HepG2 (cell line): ENCODE measurements at regions not wholly inside any gene's neighbourhood (a gene's known extent, or its start where the extent isn't known, plus 50 kb on each side); places are given as distances from the start of the nearest gene placed in this dataset.

Source experiments
- ATAC-seq: fragments of 200-7000 bp; cut with Tn5 transposase; 3 replicates; pipeline ENCODE4 v1.9.1; 2020; ENCODE audit warnings: mild to moderate bottlenecking, moderate library complexity
- BruUV-seq: library from RNA; stranded (reverse); fragments of 400-500 nt; replicated peaks from 2 replicates; lab custom pipeline; 2021; lab: Mats Ljungman, UMichigan
- CTCF ChIA-PET: fragments of 300-600 bp; formaldehyde crosslinking; extraction: SDS; loops from one replicate; lab custom pipeline; 2021; ENCODE audit warnings: low total read pairs, inconsistent platforms, low intra/inter-chr PET ratio; lab: Yijun Ruan, JAX
- POLR2A ChIA-PET: fragments of 350-600 bp; sonication (Branson Sonifier 250); formaldehyde crosslinking; loops from one replicate; lab custom pipeline; 2020; ENCODE audit warnings: antibody characterized with exemption, inconsistent platforms; lab: Yijun Ruan, JAX
- DNase-seq: peaks from one replicate; pipeline ENCODE4 v3.0.0-alpha.2; 2015; ENCODE audit warnings: low spot score
- FAIRE-seq: peaks from 3 replicates; lab custom pipeline; 2011; peaks lifted over from hg19 to GRCh38; lab: Jason Lieb, UNC
- H2AFZ ChIP-seq: one replicate; pipeline ENCODE4 v1.6.1; 2011; ENCODE audit warnings: low read length, inconsistent platforms
- H3K27ac ChIP-seq: fragments of 300-600 bp; 3 replicates; pipeline ENCODE4 v1.8.0; 2011; ENCODE audit warnings: mixed run types, mild to moderate bottlenecking, mixed read lengths, low read length, inconsistent platforms; ENCODE audit not compliant: insufficient read depth; ENCODE audit errors: extremely low read length
- H3K27me3 ChIP-seq, 2 experiments: fragments of 200-600 bp in 1 of 2; 2 replicates in 1 of 2; 3 replicates in 1 of 2; pipeline versions ENCODE4 v1.6.0 to v1.8.0; 2011; ENCODE audit warnings: low read length in 2 of 2, mild to moderate bottlenecking in 2 of 2, moderate library complexity in 2 of 2, inconsistent platforms in 1 of 2; ENCODE audit not compliant: insufficient read depth in 2 of 2, control insufficient read depth in 1 of 2
- H3K36me3 ChIP-seq, 2 experiments: fragments of 200-600 bp in 1 of 2; replicated peaks in 1 of 2; 2 replicates in 1 of 2; 3 replicates in 1 of 2; pipeline versions ENCODE4 v1.5.1 to v1.8.0; 2011; ENCODE audit warnings: low read length in 2 of 2, inconsistent platforms in 1 of 2; ENCODE audit not compliant: insufficient read depth in 2 of 2, control insufficient read depth in 1 of 2
- H3K4me1 ChIP-seq: 2 replicates; pipeline ENCODE4 v1.5.1; 2012; ENCODE audit warnings: low read length, inconsistent platforms; ENCODE audit not compliant: insufficient read depth
- H3K4me2 ChIP-seq: 2 replicates; pipeline ENCODE4 v1.6.0; 2011; ENCODE audit warnings: low read depth, low read length, inconsistent platforms
- H3K4me3 ChIP-seq, 3 experiments: fragments of 200-600 bp in 1 of 3; sonication (generic), shearing (Covaris generic) in 1 of 3; replicated peaks in 1 of 3; 2 replicates each; pipeline ENCODE4 v1.5.1; 2011 to 2016; ENCODE audit warnings: low read length in 3 of 3, inconsistent platforms in 2 of 3, low read depth in 2 of 3, mild to moderate bottlenecking in 2 of 3, control low read depth in 1 of 3, mixed read lengths in 1 of 3; ENCODE audit not compliant: insufficient read depth in 1 of 3
- H3K79me2 ChIP-seq: one replicate; pipeline ENCODE4 v1.6.1; 2011; ENCODE audit warnings: low read length, inconsistent platforms; ENCODE audit not compliant: insufficient read depth
- H3K9ac ChIP-seq: 2 replicates; pipeline ENCODE4 v1.6.0; 2011; ENCODE audit warnings: mild to moderate bottlenecking, low read depth, low read length, inconsistent platforms; ENCODE audit not compliant: insufficient read depth
- H3K9me3 ChIP-seq: 2 replicates; pipeline ENCODE4 v1.5.1; 2012; ENCODE audit warnings: mild to moderate bottlenecking, low read length
- H4K20me1 ChIP-seq: 2 replicates; pipeline ENCODE4 v1.6.0; 2011; ENCODE audit warnings: inconsistent platforms, mild to moderate bottlenecking, low read length, moderate library complexity; ENCODE audit not compliant: insufficient read depth
- BCL6 ChIP-seq: IDR thresholded peaks from 2 replicates; pipeline ENCODE4 v1.6.1; 2016; ENCODE audit warnings: missing genetic modification reagents, missing compliant biosample characterization
- EEA1 ChIP-seq: sonication (generic); formaldehyde crosslinking; IDR thresholded peaks from 2 replicates; pipeline ENCODE4 v1.5.1; 2020; ENCODE audit warnings: mild to moderate bottlenecking, missing genetic modification reagents, borderline replicate concordance
- FOXK2 ChIP-seq: fragments of 450-650 bp; IDR thresholded peaks from 2 replicates; pipeline ENCODE4 v1.6.1; 2016
- FOXP1 ChIP-seq, 2 experiments: fragments of 450-650 bp in 1 of 2; IDR thresholded peaks; 2 replicates each; pipeline ENCODE4 v1.6.1; 2017 to 2018; ENCODE audit warnings: antibody characterized with exemption in 1 of 2
- HDAC6 ChIP-seq: fragments of 200-600 bp; sonication (generic); IDR thresholded peaks from 2 replicates; pipeline ENCODE4 v1.7.0; 2017; ENCODE audit warnings: mild to moderate bottlenecking, antibody characterized with exemption, low read length, low read depth
- IKZF1 ChIP-seq: fragments of 450-650 bp; IDR thresholded peaks from 2 replicates; pipeline ENCODE4 v1.7.1; 2016
- NONO ChIP-seq, 2 experiments: fragments of 450-650 bp in 1 of 2; sonication (generic) in 1 of 2; formaldehyde crosslinking in 1 of 2; IDR thresholded peaks in 1 of 2; conservative IDR thresholded peaks in 1 of 2; 2 replicates each; pipeline versions ENCODE4 v1.6.1 to v1.8.0; 2017 to 2022; ENCODE audit warnings: mild to moderate bottlenecking in 1 of 2, missing genetic modification reagents in 1 of 2, moderate library complexity in 1 of 2
- PHB2 ChIP-seq: fragments of 450-650 bp; IDR thresholded peaks from 2 replicates; pipeline ENCODE4 v1.6.1; 2018; ENCODE audit not compliant: partially characterized antibody
- PLRG1 ChIP-seq: fragments of 450-650 bp; conservative IDR thresholded peaks from 2 replicates; pipeline ENCODE4 v1.6.1; 2016
- POLR2AphosphoS2 ChIP-seq: IDR thresholded peaks from 2 replicates; pipeline ENCODE4 v1.6.1; 2011; ENCODE audit warnings: low read depth, low read length, improper control_type of control experiment
- PPARG ChIP-seq: conservative IDR thresholded peaks from 2 replicates; pipeline ENCODE4 v1.6.1; 2016; ENCODE audit warnings: missing biosample characterization, missing genetic modification reagents
- RFX1 ChIP-seq: fragments of 450-650 bp; IDR thresholded peaks from 2 replicates; pipeline ENCODE4 v1.6.1; 2017
- SOX6 ChIP-seq, 2 experiments: fragments of 450-650 bp in 1 of 2; sonication (generic) in 1 of 2; formaldehyde crosslinking in 1 of 2; IDR thresholded peaks; 2 replicates each; pipeline versions ENCODE4 v1.4.0 to v1.6.1; 2017 to 2020; ENCODE audit warnings: antibody characterized with exemption in 1 of 2, mild to moderate bottlenecking in 1 of 2, missing genetic modification reagents in 1 of 2
- TP53 ChIP-seq: sonication (generic); formaldehyde crosslinking; conservative IDR thresholded peaks from 2 replicates; pipeline ENCODE4 v1.4.0; 2020; ENCODE audit warnings: missing genetic modification reagents
- TRIM22 ChIP-seq: fragments of 450-650 bp; IDR thresholded peaks from 2 replicates; pipeline ENCODE4 v1.6.1; 2017
- ZNF274 ChIP-seq: sonication (generic); formaldehyde crosslinking; IDR thresholded peaks from 2 replicates; pipeline ENCODE4 v1.5.1; 2020; ENCODE audit warnings: mild to moderate bottlenecking, missing genetic modification reagents
- ZNF850 ChIP-seq: sonication (generic); formaldehyde crosslinking; conservative IDR thresholded peaks from 2 replicates; pipeline ENCODE4 v1.9.0; 2021; ENCODE audit warnings: mild to moderate bottlenecking, missing genetic modification reagents
- WGBS: methylation state at CpG from one replicate; pipeline ENCODE4 v1.1.6; 2017; ENCODE audit warnings: low lambda C conversion rate; 5-methylcytosine and 5-hydroxymethylcytosine counted together
- in situ Hi-C: cut with HindIII; loops from 2 replicates; pipeline ENCODE4 v1.10.0; 2017; ENCODE audit warnings: low pct_unique_long_range_greater_than_20kb; ENCODE audit not compliant: extremely low pct_ligation_motif_present
- intact Hi-C: fragments of 100-400 bp; cut with micrococcal nuclease; formaldehyde crosslinking; loops from one replicate; pipeline ENCODE4 v1.10.0; 2022; ENCODE audit not compliant: unreplicated experiment

GRCh38 chr2:239716536-239717318, 308.4 kb downstream of the NDUFA10 start:
- Histone ChIP-seq H3K9me3 (peaks cover 10% of the 10 kb centered on the region), H3K36me3 (no peaks in the 10 kb centered on the region), H3K9ac (no peak overlapping the region), H3K4me3 (no peak overlapping the region), H2AFZ (no peak overlapping the region), H4K20me1 (no peaks in the 10 kb centered on the region), H3K27ac (no peak overlapping the region), H3K79me2 (no peaks in the 10 kb centered on the region), H3K4me2 (no peak overlapping the region), H3K4me1 (no peaks in the 10 kb centered on the region), H3K27me3 (peaks cover 8 to 67% of the 10 kb centered on the region in 2 experiments)
- POLR2A ChIA-PET = no interaction called here
- ATAC-seq = no peak
- FAIRE-seq = no peak
- CTCF ChIA-PET = no interaction called here
- TF ChIP-seq TP53 = no peak
- peak; percentile 40; the same call in 1 of the 2 replicates for TF ChIP-seq BCL6 (CRISPR knock-in tag)
- WGBS = 24% methylated on average over 15 of the region's 16 CpGs
- no peak for DNase-seq
- in situ Hi-C loops = no loop called here
- BruUV-seq = no TSS peak
- intact Hi-C loops = no loop called here

GRCh38 chr2:239716009-239716408, 309.1 kb downstream of the NDUFA10 start:
- peaks cover 8 to 62% of the 10 kb centered on the region in 2 experiments for H3K27me3 ChIP-seq
- WGBS = 26% methylated on average over 6 of the region's 6 CpGs
- H3K9me3 ChIP-seq = peaks cover 10% of the 10 kb centered on the region
- no peaks in the 10 kb centered on the region for H3K4me1 ChIP-seq
- POLR2A ChIA-PET = no interaction called here
- no peaks in the 10 kb centered on the region for H4K20me1 ChIP-seq
- no peak overlapping the region for H3K9ac ChIP-seq
- H3K36me3 ChIP-seq = no peaks in the 10 kb centered on the region
- no peak overlapping the region for H3K4me3 ChIP-seq
- no peak overlapping the region for H3K27ac ChIP-seq
- no peak overlapping the region for H2AFZ ChIP-seq
- CTCF ChIA-PET = no interaction called here
- FAIRE-seq (no peak), ATAC-seq (no peak), DNase-seq (no peak)
- intact Hi-C loops (no loop called here), in situ Hi-C loops (no loop called here)
- TF ChIP-seq FOXP1 (IDR thresholded peaks at IDR 0.05) = 0 out of 2 replicates have a peak, but pooled peaks have one; percentile 9
- TF ChIP-seq FOXP1 (CRISPR knock-in tag; IDR thresholded peaks at IDR 0.05) = no peak
- 0 out of 2 replicates have a peak, but pooled peaks have one; percentile 21 for TF ChIP-seq NONO (IDR thresholded peaks at IDR 0.05)
- no peak for TF ChIP-seq NONO (CRISPR knock-in tag; conservative IDR thresholded peaks at IDR 0.05)
- 0 out of 2 replicates have a peak, but pooled peaks have one; percentile 27 for TF ChIP-seq FOXK2
- TF ChIP-seq ZNF274 = no peak
- TF ChIP-seq ZNF850 (CRISPR knock-in tag) = no peak
- TF ChIP-seq PHB2 = peak; percentile 78
- TF ChIP-seq EEA1 (CRISPR knock-in tag) = no peak
- 0 out of 2 replicates have a peak, but pooled peaks have one; percentile 71 for TF ChIP-seq IKZF1
- no peak for TF ChIP-seq PPARG (CRISPR knock-in tag)
- TF ChIP-seq SOX6 (IDR thresholded peaks at IDR 0.05) = 0 out of 2 replicates have a peak, but pooled peaks have one; percentile 38
- no peak for TF ChIP-seq SOX6 (CRISPR knock-in tag; IDR thresholded peaks at IDR 0.05)
- no peak for TF ChIP-seq RFX1
- no peak for TF ChIP-seq POLR2AphosphoS2
- TF ChIP-seq TRIM22 = 0 out of 2 replicates have a peak, but pooled peaks have one; percentile 29
- TF ChIP-seq HDAC6 = no peak
- TF ChIP-seq PLRG1 = 0 out of 2 replicates have a peak, but pooled peaks have one; percentile 62
- BruUV-seq = no TSS peak
- H3K4me2 ChIP-seq = no peak overlapping the region
- no peaks in the 10 kb centered on the region for H3K79me2 ChIP-seq
